Right lobe of liver (tissue), 6 donors: ENCODE measurements at regions not wholly inside any gene's neighbourhood (a gene's known extent, or its start where the extent isn't known, plus 50 kb on each side); places are given as distances from the start of the nearest gene placed in this dataset.
"Not testable (repeated sequence)": the region's sequence is repeated elsewhere in the genome, so short reads cannot be mapped to it uniquely, and the experiment has no call there.

Experiments used
- ATAC-seq, 4 donors: fragments of 200-7000 bp; cut with Tn5 transposase; one replicate each; pipeline ENCODE4 v1.9.1; 2020; ENCODE audit warnings: mild to moderate bottlenecking in 4 of 4, moderate library complexity in 4 of 4
- DNase-seq, 3 donors: peaks; one replicate each; pipeline ENCODE4 v3.0.0-alpha.2; 2020
- H3K27ac ChIP-seq, 3 donors: fragments of 200-600 bp; one replicate each; pipeline ENCODE4 v1.8.0; 2022
- H3K27me3 ChIP-seq, 2 donors: fragments of 200-600 bp; one replicate each; pipeline ENCODE4 v1.8.0; 2022
- H3K36me3 ChIP-seq, 4 donors: fragments of 200-600 bp; sonication (generic) in 1 of 4; one replicate each; pipeline versions ENCODE4 v1.5.1 to v1.8.0; 2017 to 2022; ENCODE audit warnings: control low read depth in 1 of 4
- H3K4me1 ChIP-seq, 4 donors: fragments of 200-600 bp; sonication (generic) in 1 of 4; one replicate each; pipeline versions ENCODE4 v1.5.1 to v1.8.0; 2017 to 2022; ENCODE audit warnings: control low read depth in 1 of 4
- H3K4me3 ChIP-seq, 3 donors: fragments of 200-600 bp; one replicate each; pipeline ENCODE4 v1.8.0; 2022
- H3K9me3 ChIP-seq, 4 donors: fragments of 200-600 bp; sonication (generic) in 1 of 4; one replicate each; pipeline versions ENCODE4 v1.5.1 to v1.8.0; 2017 to 2022; ENCODE audit warnings: control low read depth in 1 of 4
- CTCF ChIP-seq, 4 donors: fragments of 200-600 bp in 3 of 4; fragments of 450-650 bp in 1 of 4; IDR thresholded peaks; one replicate each; pipeline versions ENCODE4 v1.5.1 to v1.8.0; 2016 to 2022; ENCODE audit warnings: antibody characterized with exemption in 4 of 4, mild to moderate bottlenecking in 2 of 4
- POLR2A ChIP-seq: fragments of 450-650 bp; IDR thresholded peaks from one replicate; pipeline ENCODE4 v1.6.1; 2017; ENCODE audit warnings: antibody characterized with exemption, mild to moderate bottlenecking
- whole genome bisulfite sequencing: methylation state at CpG from one replicate; pipeline ENCODE4 v1.1.6; 2018; ENCODE audit warnings: low coverage, low lambda C conversion rate; ENCODE audit not compliant: insufficient coverage; ENCODE audit errors: missing lambda C conversion rate; 5-methylcytosine and 5-hydroxymethylcytosine counted together
- intact Hi-C, 2 donors: fragments of 100-400 bp; cut with DNase I; formaldehyde crosslinking; loops; one replicate each; pipeline versions ENCODE4 v1.11.2 to v1.14.1; 2022
- donor health status: DM: no; HTN: yes; CAD: no.
- donor health status: DM: no; HTN: no; CAD: no.
- donor health status: DM: no; HTN: no; CAD: no.
- donor health status: DM: no; HTN: yes; CAD: no.
- donor health status: DM: no; HTN: yes; CAD: no.

- DNase-seq (no peak), ATAC-seq (no peak)
- no peaks in the 10 kb centered on the region for H3K36me3 ChIP-seq
- intact Hi-C loops = no loop called here
- TF ChIP-seq CTCF (IDR thresholded peaks at IDR 0.05) (no peak), POLR2A (no peak)
- H3K4me1 ChIP-seq = no peaks in the 10 kb centered on the region
- no peaks in the 10 kb centered on the region for H3K27me3 ChIP-seq
- WGBS = 50% methylated on average over 1 of the region's 1 CpG
- H3K9me3 ChIP-seq = no peaks in the 10 kb centered on the region
- H3K27ac ChIP-seq = no peak overlapping the region
- no peak overlapping the region for H3K4me3 ChIP-seq
Observed at GRCh38 chr13:76266561-76266960, 619.6 kb downstream of the KCTD12 start.

GRCh38 chr13:76250211-76250610 lies 614.1 kb downstream of the LMO7 start:
- no peak for TF ChIP-seq POLR2A
- no peak for TF ChIP-seq CTCF (IDR thresholded peaks at IDR 0.05)
- WGBS = 31% methylated on average over 2 of the region's 2 CpGs
- no peak for ATAC-seq

GRCh38 chr13:76245920-76246319 lies 609.8 kb downstream of the LMO7 start:
- no peak for TF ChIP-seq CTCF (IDR thresholded peaks at IDR 0.05)
- TF ChIP-seq POLR2A = no peak
- 9% methylated on average over 1 of the region's 1 CpG for WGBS
- H3K4me3 ChIP-seq = no peak overlapping the region
- no peaks in the 10 kb centered on the region for H3K36me3 ChIP-seq
- H3K27ac ChIP-seq = no peak overlapping the region
- DNase-seq (no peak), ATAC-seq (no peak)
- intact Hi-C loops = no loop called here
- no peaks in the 10 kb centered on the region for H3K27me3 ChIP-seq
- no peaks in the 10 kb centered on the region for H3K4me1 ChIP-seq
- H3K9me3 ChIP-seq = no peaks in the 10 kb centered on the region

More at GRCh38 chr13:76250211-76250610, 614.1 kb downstream of the LMO7 start:
- Histone ChIP-seq H3K4me1 (no peaks in the 10 kb centered on the region), H3K27ac (no peak overlapping the region), H3K4me3 (no peak overlapping the region), H3K36me3 (no peaks in the 10 kb centered on the region), H3K9me3 (no peaks in the 10 kb centered on the region), H3K27me3 (no peaks in the 10 kb centered on the region)
- intact Hi-C loops = no loop called here
- no peak for DNase-seq

GRCh38 chr13:76245211-76245610 lies 609.1 kb downstream of the LMO7 start:
- no peak overlapping the region for H3K27ac ChIP-seq
- intact Hi-C loops = no loop called here
- DNase-seq = no peak
- no peak for ATAC-seq
- H3K9me3 ChIP-seq = no peaks in the 10 kb centered on the region
- WGBS = 36% methylated on average over 3 of the region's 4 CpGs
- no peaks in the 10 kb centered on the region for H3K27me3 ChIP-seq
- no peaks in the 10 kb centered on the region for H3K4me1 ChIP-seq
- no peak overlapping the region for H3K4me3 ChIP-seq
- TF ChIP-seq CTCF (IDR thresholded peaks at IDR 0.05) (no peak), POLR2A (no peak)
- no peaks in the 10 kb centered on the region for H3K36me3 ChIP-seq

- H3K27ac ChIP-seq, intact Hi-C loops, H3K36me3 ChIP-seq, ATAC-seq, H3K9me3 ChIP-seq, H3K27me3 ChIP-seq, H3K4me3 ChIP-seq, H3K4me1 ChIP-seq, DNase-seq: not testable (repeated sequence)
- no CpG with 5 or more reads among the region's 8 CpGs for WGBS
Observed at GRCh38 chr13:76243120-76243519, 607.0 kb downstream of the LMO7 start.
